GM23338 (cell line): ENCODE measurements at regions not wholly inside any gene's neighbourhood (a gene's known extent, or its start where the extent isn't known, plus 50 kb on each side); places are given as distances from the start of the nearest gene placed in this dataset.

Experiments used
- ATAC-seq: fragments of 200-7000 bp; cut with Tn5 transposase; 3 replicates; pipeline ENCODE4 v1.9.1; 2020
- DNase-seq: peaks from one replicate; pipeline ENCODE4 v3.0.0-alpha.2; 2015; ENCODE audit warnings: low spot score
- H2AFZ ChIP-seq: fragments of 200-600 bp; sonication (generic); 2 replicates; pipeline ENCODE4 v1.8.0; 2016; ENCODE audit warnings: antibody characterized with exemption, mild to moderate bottlenecking, moderate library complexity
- H3F3A ChIP-seq: fragments of 200-600 bp; sonication (generic); replicated peaks from 2 replicates; pipeline ENCODE4 v1.8.0; 2017; ENCODE audit warnings: antibody characterized with exemption, mixed run types, low read depth
- H3K27ac ChIP-seq: fragments of 200-600 bp; sonication (generic); 2 replicates; pipeline ENCODE4 v1.6.1; 2016; ENCODE audit warnings: low read depth
- H3K27me3 ChIP-seq: fragments of 200-600 bp; sonication (generic); 2 replicates; pipeline ENCODE4 v1.8.0; 2016; ENCODE audit warnings: mild to moderate bottlenecking, mixed run types, moderate library complexity; ENCODE audit not compliant: insufficient read depth
- H3K36me3 ChIP-seq: fragments of 200-600 bp; sonication (generic); 2 replicates; pipeline ENCODE4 v1.8.0; 2016; ENCODE audit warnings: mild to moderate bottlenecking; ENCODE audit not compliant: insufficient read depth
- H3K4me1 ChIP-seq: fragments of 200-600 bp; sonication (generic); 2 replicates; pipeline ENCODE4 v1.8.0; 2016; ENCODE audit warnings: mild to moderate bottlenecking, moderate library complexity; ENCODE audit not compliant: insufficient read depth
- H3K4me2 ChIP-seq: fragments of 200-600 bp; sonication (generic); 2 replicates; pipeline ENCODE4 v1.7.1; 2017; ENCODE audit warnings: mixed run types
- H3K4me3 ChIP-seq: fragments of 200-600 bp; sonication (generic); 2 replicates; pipeline ENCODE4 v1.6.1; 2016; ENCODE audit warnings: mixed run types
- H3K79me2 ChIP-seq: fragments of 200-600 bp; sonication (generic); replicated peaks from 2 replicates; pipeline ENCODE4 v1.8.0; 2017; ENCODE audit warnings: mild to moderate bottlenecking; ENCODE audit not compliant: insufficient read depth
- H3K9me2 ChIP-seq: fragments of 200-600 bp; sonication (generic); 2 replicates; pipeline ENCODE4 v1.8.0; 2017; ENCODE audit not compliant: insufficient read depth
- H4K20me1 ChIP-seq: fragments of 200-600 bp; sonication (generic); replicated peaks from 2 replicates; pipeline ENCODE4 v1.8.0; 2017; ENCODE audit warnings: mild to moderate bottlenecking; ENCODE audit not compliant: insufficient read depth
- H3K27ac Mint-ChIP-seq: 2 replicates; pipeline ENCODE4 v1.8.0; 2020; ENCODE audit warnings: inconsistent platforms, mild to moderate bottlenecking, moderate library complexity, mixed read lengths
- H3K27me3 Mint-ChIP-seq: 3 replicates; pipeline ENCODE4 v1.8.0; 2022; ENCODE audit warnings: low read depth, mild to moderate bottlenecking, moderate library complexity, mixed read lengths, inconsistent platforms; ENCODE audit not compliant: insufficient read depth, poor library complexity
- H3K36me3 Mint-ChIP-seq: 3 replicates; pipeline ENCODE4 v1.8.0; 2021; ENCODE audit warnings: low read depth, mild to moderate bottlenecking, inconsistent platforms, moderate library complexity, mixed read lengths
- H3K4me1 Mint-ChIP-seq: 3 replicates; pipeline ENCODE4 v1.8.0; 2020; ENCODE audit warnings: mild to moderate bottlenecking, inconsistent platforms, mixed read lengths
- H3K4me3 Mint-ChIP-seq: 3 replicates; pipeline ENCODE4 v1.8.0; 2021; ENCODE audit warnings: moderate library complexity, mild to moderate bottlenecking, inconsistent platforms, mixed read lengths
- H3K9me3 Mint-ChIP-seq: 3 replicates; pipeline ENCODE4 v1.8.0; 2020; ENCODE audit warnings: moderate library complexity, mild to moderate bottlenecking, inconsistent platforms, mixed read lengths
- CREB1 ChIP-seq: fragments of 250-450 bp; sonication (Bioruptor Pico); IDR thresholded peaks from 2 replicates; pipeline ENCODE4 v1.5.0; 2020; ENCODE audit warnings: low read depth, mild to moderate bottlenecking, moderate library complexity
- EZH2 ChIP-seq: fragments of 200-600 bp; sonication (generic); IDR thresholded peaks from one replicate; pipeline ENCODE4 v1.8.0; 2017; ENCODE audit warnings: antibody characterized with exemption, mild to moderate bottlenecking, low read depth; ENCODE audit not compliant: unreplicated experiment
- EZH2phosphoT487 ChIP-seq: fragments of 200-600 bp; sonication (generic); IDR thresholded peaks from one replicate; pipeline ENCODE4 v1.8.1; 2018; ENCODE audit warnings: antibody characterized with exemption; ENCODE audit not compliant: unreplicated experiment
- NANOG ChIP-seq: IDR thresholded peaks from 2 replicates; pipeline ENCODE4 v1.6.1; 2016; ENCODE audit warnings: antibody characterized with exemption, borderline replicate concordance
- REST ChIP-seq: IDR thresholded peaks from one replicate; pipeline ENCODE4 v1.6.1; 2018; ENCODE audit warnings: antibody characterized with exemption; ENCODE audit not compliant: unreplicated experiment
- STAT1 ChIP-seq: IDR thresholded peaks from one replicate; pipeline ENCODE4 v1.6.1; 2016; ENCODE audit warnings: antibody characterized with exemption; ENCODE audit not compliant: unreplicated experiment
- ZNF114 ChIP-seq: fragments of 250-450 bp; sonication (Bioruptor Pico); IDR thresholded peaks from 2 replicates; pipeline ENCODE4 v1.5.0; 2020; ENCODE audit warnings: mild to moderate bottlenecking, moderate library complexity
- ZNF331 ChIP-seq: fragments of 250-450 bp; sonication (Bioruptor Pico); IDR thresholded peaks from 2 replicates; pipeline ENCODE4 v1.5.0; 2020; ENCODE audit warnings: low read depth, mild to moderate bottlenecking, moderate library complexity
- TF ChIP-seq, protein P1 (sequence below): IDR thresholded peaks from 2 replicates; pipeline ENCODE4 v1.6.1; 2016; ENCODE audit warnings: antibody characterized with exemption
- TF ChIP-seq, protein P2 (sequence below), 2 experiments: fragments of 200-600 bp in 1 of 2; sonication (generic) in 1 of 2; conservative IDR thresholded peaks; 2 replicates each; pipeline versions ENCODE4 v1.5.1 to v1.6.1; 2016 to 2017; ENCODE audit warnings: antibody characterized with exemption in 2 of 2, low read depth in 2 of 2, mild to moderate bottlenecking in 2 of 2, moderate library complexity in 1 of 2

GRCh38 chr13:73262862-73263627, 204.2 kb downstream of the KLF5 start (continued):
- no peak for TF ChIP-seq REST
- TF ChIP-seq, protein P1, sequence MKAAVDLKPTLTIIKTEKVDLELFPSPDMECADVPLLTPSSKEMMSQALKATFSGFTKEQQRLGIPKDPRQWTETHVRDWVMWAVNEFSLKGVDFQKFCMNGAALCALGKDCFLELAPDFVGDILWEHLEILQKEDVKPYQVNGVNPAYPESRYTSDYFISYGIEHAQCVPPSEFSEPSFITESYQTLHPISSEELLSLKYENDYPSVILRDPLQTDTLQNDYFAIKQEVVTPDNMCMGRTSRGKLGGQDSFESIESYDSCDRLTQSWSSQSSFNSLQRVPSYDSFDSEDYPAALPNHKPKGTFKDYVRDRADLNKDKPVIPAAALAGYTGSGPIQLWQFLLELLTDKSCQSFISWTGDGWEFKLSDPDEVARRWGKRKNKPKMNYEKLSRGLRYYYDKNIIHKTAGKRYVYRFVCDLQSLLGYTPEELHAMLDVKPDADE: no peak
- TF ChIP-seq CREB1 (CRISPR knock-in tag): no peak
- TF ChIP-seq ZNF114 (CRISPR knock-in tag): no peak
- no peak for TF ChIP-seq EZH2
- TF ChIP-seq EZH2phosphoT487: no peak

GRCh38 chr13:73261739-73262216, 203.0 kb downstream of the KLF5 start:
- H3K27ac Mint-ChIP-seq: no peak overlapping the region
- Histone ChIP-seq H3K79me2 (no peaks in the 10 kb centered on the region), H4K20me1 (no peaks in the 10 kb centered on the region), H3K27ac (no peak overlapping the region), H3F3A (no peaks in the 10 kb centered on the region), H3K4me3 (no peak overlapping the region), H3K9me2 (no peaks in the 10 kb centered on the region; the same call in 1 of the 2 replicates), H2AFZ (no peak overlapping the region), H3K4me2 (no peak overlapping the region), H3K4me1 (no peaks in the 10 kb centered on the region), H3K36me3 (no peaks in the 10 kb centered on the region), H3K27me3 (no peaks in the 10 kb centered on the region)
- H3K9me3 Mint-ChIP-seq: no peaks in the 10 kb centered on the region
- H3K4me1 Mint-ChIP-seq: peaks cover 4% of the 10 kb centered on the region; the same call in 2 of the 3 replicates
- no peaks in the 10 kb centered on the region for H3K36me3 Mint-ChIP-seq
- no peak overlapping the region for H3K4me3 Mint-ChIP-seq
- DNase-seq: no peak
- ATAC-seq: no peak
- peaks cover 1% of the 10 kb centered on the region for H3K27me3 Mint-ChIP-seq
- TF ChIP-seq ZNF331 (CRISPR knock-in tag) (no peak), EZH2 (no peak), REST (no peak), STAT1 (no peak), ZNF114 (CRISPR knock-in tag) (no peak), NANOG (no peak)
- TF ChIP-seq, protein P1: no peak
- TF ChIP-seq, protein P2, sequence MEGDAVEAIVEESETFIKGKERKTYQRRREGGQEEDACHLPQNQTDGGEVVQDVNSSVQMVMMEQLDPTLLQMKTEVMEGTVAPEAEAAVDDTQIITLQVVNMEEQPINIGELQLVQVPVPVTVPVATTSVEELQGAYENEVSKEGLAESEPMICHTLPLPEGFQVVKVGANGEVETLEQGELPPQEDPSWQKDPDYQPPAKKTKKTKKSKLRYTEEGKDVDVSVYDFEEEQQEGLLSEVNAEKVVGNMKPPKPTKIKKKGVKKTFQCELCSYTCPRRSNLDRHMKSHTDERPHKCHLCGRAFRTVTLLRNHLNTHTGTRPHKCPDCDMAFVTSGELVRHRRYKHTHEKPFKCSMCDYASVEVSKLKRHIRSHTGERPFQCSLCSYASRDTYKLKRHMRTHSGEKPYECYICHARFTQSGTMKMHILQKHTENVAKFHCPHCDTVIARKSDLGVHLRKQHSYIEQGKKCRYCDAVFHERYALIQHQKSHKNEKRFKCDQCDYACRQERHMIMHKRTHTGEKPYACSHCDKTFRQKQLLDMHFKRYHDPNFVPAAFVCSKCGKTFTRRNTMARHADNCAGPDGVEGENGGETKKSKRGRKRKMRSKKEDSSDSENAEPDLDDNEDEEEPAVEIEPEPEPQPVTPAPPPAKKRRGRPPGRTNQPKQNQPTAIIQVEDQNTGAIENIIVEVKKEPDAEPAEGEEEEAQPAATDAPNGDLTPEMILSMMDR (conservative IDR thresholded peaks at IDR 0.05; ENCODE audit: low read depth in 2 of 2): no peak
